ENCODE measurements at regions not wholly inside any gene's neighbourhood (a gene's known extent, or its start where the extent isn't known, plus 50 kb on each side); places are given as distances from the start of the nearest gene placed in this dataset.
A peak's percentile ranks its signal among the peaks of the same experiment; 100 is the strongest.

DNA sequence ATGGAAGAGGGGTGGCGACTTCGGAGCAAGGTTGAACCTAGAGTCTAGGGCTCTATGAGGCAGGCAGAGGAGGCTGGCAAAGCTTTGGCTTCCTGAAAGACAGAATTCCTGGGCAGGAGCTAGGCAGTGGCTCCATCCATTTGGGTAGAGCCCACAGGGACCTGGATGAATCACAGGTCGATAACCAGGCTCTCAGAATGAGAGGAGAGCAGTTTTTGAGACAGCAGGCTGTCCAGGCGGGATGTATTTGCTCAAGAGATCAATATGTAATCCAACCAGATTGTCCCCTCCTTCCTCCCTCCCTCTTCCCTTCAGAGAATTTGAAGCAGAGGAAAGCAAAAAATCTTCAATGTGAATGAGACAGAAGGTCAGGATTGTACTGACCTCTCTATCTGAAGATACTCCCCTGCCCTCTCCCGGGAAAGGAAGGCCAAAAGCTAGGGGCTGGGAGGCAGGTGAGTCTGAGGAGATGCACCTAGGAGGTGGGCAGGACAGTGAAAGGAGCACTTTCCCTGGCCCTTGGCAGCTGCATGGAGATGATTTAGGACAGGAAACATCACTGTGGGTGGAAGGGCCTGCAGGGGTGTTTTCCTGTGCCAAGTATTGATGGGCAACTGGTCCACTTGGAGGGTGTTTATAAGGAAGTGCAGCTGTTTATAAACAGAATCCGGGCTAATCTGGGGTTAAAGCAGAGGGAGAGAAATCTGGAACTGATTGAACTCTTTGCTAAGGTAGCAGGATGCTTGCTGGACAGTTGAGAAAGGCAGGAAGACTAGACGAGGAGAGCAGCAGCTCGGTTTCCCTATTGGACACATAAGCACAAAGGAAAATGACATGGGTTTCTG, 212.4 kb upstream of the LRFN2 start:
- no peak for ATAC-seq (replicated peaks in 1 of 2)
- Mint-ChIP-seq H3K9me3 (no peaks in the 10 kb centered on the region), H3K4me3 (no peak overlapping the region)

DNA sequence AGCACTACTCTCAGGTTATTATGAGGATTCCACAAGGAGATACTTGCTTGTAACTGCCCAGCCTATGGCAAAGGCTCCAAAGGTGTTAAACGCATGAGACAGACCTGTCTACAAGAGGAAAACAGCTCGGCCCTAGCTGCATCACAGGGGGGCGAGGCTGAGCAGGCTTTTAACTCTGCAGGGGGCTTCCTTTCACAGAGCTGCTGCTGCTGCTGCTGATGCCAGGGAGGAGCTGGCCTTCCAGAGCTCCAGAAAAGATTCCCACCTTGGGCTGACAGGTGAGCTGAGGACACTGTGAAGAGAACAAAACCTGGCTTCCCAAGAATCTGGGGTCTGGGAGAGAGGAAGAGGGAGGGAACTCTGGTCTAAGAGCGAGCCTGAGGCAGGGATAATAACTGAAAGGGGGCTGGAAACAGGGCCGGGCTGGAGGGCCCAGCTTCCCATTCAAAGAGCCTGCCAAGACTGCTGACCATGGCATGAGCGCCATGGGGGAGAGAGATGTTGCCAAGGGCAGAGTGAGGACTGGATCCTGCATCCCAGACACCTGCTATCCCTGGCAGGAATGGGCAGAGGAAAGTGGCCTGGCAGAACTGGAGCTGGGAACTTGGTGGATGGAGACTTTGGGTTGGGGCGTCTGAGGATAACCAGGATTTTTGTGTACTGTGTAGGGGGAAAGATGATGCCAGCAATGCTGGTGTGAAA, 211.1 kb upstream of the LRFN2 start:
- Mint-ChIP-seq H3K36me3 (ENCODE audit: insufficient read depth in 2 of 2) (no peaks in the 10 kb centered on the region), H3K4me1 (ENCODE audit: low read depth) (no peaks in the 10 kb centered on the region), H3K4me3 (no peak overlapping the region), H3K9me3 (no peaks in the 10 kb centered on the region), H3K27ac (no peak overlapping the region), H3K27me3 (ENCODE audit: low read depth) (no peaks in the 10 kb centered on the region)
- no peak for DNase-seq
- ATAC-seq (replicated peaks in 1 of 2), result no peak

More for the DNA sequence above, 212.4 kb upstream of the LRFN2 start:
- no peak overlapping the region for H3K27ac Mint-ChIP-seq
- DNase-seq, result no peak
- no peaks in the 10 kb centered on the region for H3K4me1 Mint-ChIP-seq (ENCODE audit: low read depth)
- H3K27me3 Mint-ChIP-seq (ENCODE audit: low read depth), result no peaks in the 10 kb centered on the region
- no peaks in the 10 kb centered on the region for H3K36me3 Mint-ChIP-seq (ENCODE audit: insufficient read depth in 2 of 2)

DNA sequence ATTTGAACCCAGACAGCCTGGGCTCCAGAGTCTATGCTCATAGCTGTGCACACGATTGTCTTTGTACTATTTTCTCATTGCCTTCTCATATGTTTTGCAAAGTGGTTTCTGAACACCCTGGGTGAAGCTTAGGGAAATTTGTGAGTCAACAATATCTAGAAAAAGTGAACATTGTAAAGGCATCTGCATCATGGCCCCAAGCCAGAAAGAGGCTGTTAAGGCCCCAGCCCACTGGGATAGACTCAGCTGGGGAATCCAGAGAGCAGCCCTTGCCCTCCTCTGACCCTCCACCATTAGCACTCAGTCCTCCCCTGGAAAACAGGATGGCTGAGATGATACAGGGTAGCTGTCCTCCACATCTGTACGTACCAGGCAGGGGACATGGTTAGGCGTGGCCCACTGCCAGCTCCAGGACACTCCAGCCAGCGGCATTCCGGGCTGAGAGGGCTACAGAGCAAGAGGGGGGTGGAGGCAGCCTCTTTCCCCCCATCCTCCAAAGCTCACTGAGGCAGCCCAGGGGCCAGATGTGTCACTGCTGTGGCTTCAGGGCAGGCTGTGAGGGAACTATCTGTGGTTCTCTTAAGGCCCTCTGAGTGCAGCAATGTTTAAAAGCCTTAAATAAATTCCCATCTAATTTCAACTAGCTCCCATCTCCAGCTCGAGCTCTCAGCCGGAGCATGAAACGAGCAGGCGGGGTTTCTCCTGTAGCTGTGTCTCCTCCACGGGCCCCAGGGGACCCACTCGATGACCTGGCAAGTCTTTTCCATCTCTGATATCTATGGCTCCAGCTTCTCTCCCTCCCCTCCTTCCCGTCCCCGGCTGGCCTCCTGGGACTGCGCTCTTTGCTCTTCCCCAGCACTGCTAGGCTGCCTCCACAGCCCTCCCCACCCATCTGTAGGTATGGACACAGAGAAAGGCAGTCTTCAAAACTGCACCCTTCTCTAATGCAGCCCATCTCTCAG, 209.4 kb upstream of the LRFN2 start:
- no peak for DNase-seq
- H3K27me3 Mint-ChIP-seq (ENCODE audit: low read depth), result no peaks in the 10 kb centered on the region
- no peaks in the 10 kb centered on the region for H3K36me3 Mint-ChIP-seq (ENCODE audit: insufficient read depth in 2 of 2)
- no peak for ATAC-seq (replicated peaks in 1 of 2)
- H3K4me3 Mint-ChIP-seq, result no peak overlapping the region
- peaks cover 8% of the 10 kb centered on the region for H3K4me1 Mint-ChIP-seq (ENCODE audit: low read depth)
- no peak overlapping the region for H3K27ac Mint-ChIP-seq
- no peaks in the 10 kb centered on the region for H3K9me3 Mint-ChIP-seq

DNA sequence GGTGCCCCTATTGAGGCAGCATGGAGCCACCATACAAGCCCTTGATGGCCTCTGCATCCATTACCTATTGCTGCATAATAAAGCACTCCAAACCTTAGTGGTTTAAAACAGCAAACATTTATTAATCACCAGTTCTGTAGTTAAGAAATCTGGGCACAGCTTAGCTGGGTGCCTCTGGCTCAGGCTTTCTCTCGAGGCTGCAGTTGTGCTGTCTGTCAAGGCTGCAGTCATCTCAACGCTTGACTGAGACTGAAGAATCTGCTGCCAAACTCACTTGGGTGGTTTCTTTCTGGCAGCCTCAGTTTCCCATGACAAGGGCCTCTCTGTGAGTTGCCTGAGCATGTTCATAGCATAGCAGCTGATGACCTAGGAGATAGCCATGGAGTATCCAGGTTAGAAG, 207.4 kb upstream of the LRFN2 start:
- DNase-seq, result no peak
- no peaks in the 10 kb centered on the region for H3K27me3 Mint-ChIP-seq (ENCODE audit: low read depth)
- no peak for ATAC-seq (replicated peaks in 1 of 2)
- H3K9me3 Mint-ChIP-seq, result no peaks in the 10 kb centered on the region
- no peaks in the 10 kb centered on the region for H3K36me3 Mint-ChIP-seq (ENCODE audit: insufficient read depth in 2 of 2)
- H3K27ac Mint-ChIP-seq, result no peak overlapping the region
- H3K4me3 Mint-ChIP-seq, result no peak overlapping the region
- H3K4me1 Mint-ChIP-seq (ENCODE audit: low read depth), result peaks cover 20% of the 10 kb centered on the region

DNA sequence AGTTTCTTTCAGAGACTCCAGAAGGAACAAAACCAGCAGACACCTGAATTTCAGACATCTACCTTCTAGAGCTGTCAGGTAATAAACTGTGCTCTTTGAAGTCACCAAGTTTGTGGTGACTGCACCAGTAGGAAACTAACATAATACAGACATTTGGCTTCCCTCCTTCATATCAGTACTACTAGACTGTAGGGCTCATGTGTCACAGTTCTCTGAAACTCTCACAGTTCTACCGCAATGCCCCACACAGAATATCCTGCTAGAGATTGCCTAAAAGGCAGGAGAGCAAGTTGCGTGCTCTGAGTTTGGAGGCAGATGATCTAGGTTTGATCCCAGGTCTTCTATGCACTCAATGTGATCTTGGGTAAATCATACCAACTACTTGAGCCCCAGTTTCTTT, 205.0 kb upstream of the LRFN2 start:
- peaks cover 34% of the 10 kb centered on the region for H3K4me1 Mint-ChIP-seq (ENCODE audit: low read depth)
- H3K9me3 Mint-ChIP-seq, result no peaks in the 10 kb centered on the region
- H3K27me3 Mint-ChIP-seq (ENCODE audit: low read depth), result no peaks in the 10 kb centered on the region
- no peak overlapping the region for H3K4me3 Mint-ChIP-seq
- H3K36me3 Mint-ChIP-seq (ENCODE audit: insufficient read depth in 2 of 2), result no peaks in the 10 kb centered on the region
- ATAC-seq (replicated peaks in 1 of 2) (peak; percentile 69 to 70), DNase-seq (no peak)
- H3K27ac Mint-ChIP-seq, result no peak overlapping the region

DNA sequence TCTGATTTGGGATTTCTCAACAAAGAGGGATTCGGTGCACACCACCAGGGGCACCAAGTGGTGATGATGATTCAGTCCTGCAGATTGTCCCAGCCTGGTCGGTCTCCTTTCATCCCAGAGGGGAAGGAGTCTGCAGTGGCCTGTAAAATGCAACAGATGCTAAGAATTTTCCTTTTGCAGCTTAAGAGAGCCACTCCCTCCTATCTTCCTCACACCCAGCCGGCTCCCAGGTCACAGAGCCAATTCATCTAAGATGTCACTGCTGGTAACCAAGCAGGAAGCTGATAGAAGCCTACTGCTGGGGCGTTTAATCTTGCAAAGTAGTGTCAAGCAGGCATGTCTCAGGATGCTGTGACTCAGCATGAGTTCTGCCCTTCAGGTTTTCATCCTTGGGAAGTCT, 203.8 kb upstream of the LRFN2 start:
- Mint-ChIP-seq H3K9me3 (no peaks in the 10 kb centered on the region), H3K4me3 (no peak overlapping the region), H3K27ac (no peak overlapping the region), H3K27me3 (ENCODE audit: low read depth) (no peaks in the 10 kb centered on the region), H3K36me3 (ENCODE audit: insufficient read depth in 2 of 2) (no peaks in the 10 kb centered on the region), H3K4me1 (ENCODE audit: low read depth) (peaks cover 34% of the 10 kb centered on the region)
- ATAC-seq (replicated peaks in 1 of 2) (peak in 1 of 2 donors; percentile 50), DNase-seq (peak in 1 of 2 donors; percentile 11)

DNA sequence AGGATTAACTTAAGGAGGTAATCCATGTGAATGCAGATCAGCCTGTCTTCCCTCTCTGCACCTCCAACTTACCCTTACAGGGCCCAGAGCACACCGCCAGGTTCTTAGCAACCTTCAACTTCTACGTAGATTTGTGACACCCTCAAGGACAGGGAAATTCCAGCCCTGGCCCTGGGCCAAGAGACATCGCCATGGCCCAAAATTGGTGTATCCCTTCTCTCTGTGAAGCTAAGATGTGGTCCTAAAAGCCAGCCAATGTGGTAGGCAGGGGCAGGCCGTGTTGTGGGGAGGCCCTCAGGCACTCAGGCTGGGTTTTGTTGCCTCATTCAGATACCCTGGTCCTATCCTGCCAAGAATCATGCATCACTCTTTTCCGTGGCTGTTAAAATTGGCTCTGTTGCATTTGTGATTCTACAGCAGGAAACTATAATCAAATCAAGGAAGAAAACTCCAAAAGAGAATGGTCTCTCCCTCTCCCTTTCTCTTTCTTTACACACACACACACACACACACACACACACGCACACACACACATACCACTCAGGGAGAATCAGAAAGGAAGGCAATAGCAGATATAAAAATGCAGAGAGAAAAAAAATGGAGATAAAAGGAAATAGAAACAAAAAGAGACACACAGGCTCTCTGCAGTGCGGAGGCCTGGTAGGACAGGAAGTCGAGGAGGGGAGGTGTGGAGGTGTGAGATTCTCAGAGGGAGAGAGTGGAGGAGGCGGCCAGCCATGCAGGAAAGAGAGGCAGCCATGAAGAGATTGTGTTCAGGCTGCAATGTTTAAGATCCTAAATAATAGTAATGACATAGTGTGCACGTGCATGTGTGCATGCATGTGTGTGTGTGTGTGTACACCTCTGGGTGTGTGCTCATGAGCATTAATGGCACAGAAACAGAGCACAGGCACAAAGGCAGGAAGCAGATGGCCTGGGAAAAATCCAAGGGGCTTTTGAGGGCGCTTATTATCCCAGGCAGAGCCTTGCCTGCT, 201.8 kb upstream of the LRFN2 start:
- no peaks in the 10 kb centered on the region for H3K36me3 Mint-ChIP-seq (ENCODE audit: insufficient read depth in 2 of 2)
- ATAC-seq (replicated peaks in 1 of 2) (peak; percentile 64 to 69), DNase-seq (peak; percentile 35 to 39)
- peak overlapping the region; percentile 94 for H3K27ac Mint-ChIP-seq
- H3K27me3 Mint-ChIP-seq (ENCODE audit: low read depth), result no peaks in the 10 kb centered on the region
- H3K4me3 Mint-ChIP-seq, result peak overlapping the region; percentile 39 to 65
- H3K9me3 Mint-ChIP-seq, result no peaks in the 10 kb centered on the region
- peaks cover 34% of the 10 kb centered on the region for H3K4me1 Mint-ChIP-seq (ENCODE audit: low read depth)

DNA sequence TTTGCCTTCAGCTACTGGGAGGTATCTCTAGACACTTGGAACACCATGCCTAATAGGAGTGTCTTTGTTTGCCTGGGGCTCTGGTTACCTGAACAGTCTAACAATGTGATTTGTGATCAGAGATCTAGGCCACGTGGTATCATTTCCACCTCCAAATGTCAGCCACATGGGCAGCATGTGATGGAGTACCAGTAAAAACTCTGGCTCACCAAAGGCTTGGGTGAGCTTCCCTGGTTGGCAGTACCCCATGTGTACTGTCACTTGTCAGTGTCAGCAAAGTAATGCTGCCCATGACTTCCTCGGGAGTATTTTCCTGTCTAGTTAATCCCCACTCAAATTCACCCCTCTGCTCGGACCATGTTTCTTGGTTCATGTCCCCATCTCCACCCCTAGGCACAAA, 195.2 kb upstream of the LRFN2 start:
- H3K27me3 Mint-ChIP-seq (ENCODE audit: low read depth), result no peaks in the 10 kb centered on the region
- no peak for ATAC-seq (replicated peaks in 1 of 2)
- no peaks in the 10 kb centered on the region for H3K36me3 Mint-ChIP-seq (ENCODE audit: insufficient read depth in 2 of 2)
- no peak for DNase-seq
- no peaks in the 10 kb centered on the region for H3K9me3 Mint-ChIP-seq
- no peak overlapping the region for H3K4me3 Mint-ChIP-seq
- H3K4me1 Mint-ChIP-seq (ENCODE audit: low read depth), result no peaks in the 10 kb centered on the region
- H3K27ac Mint-ChIP-seq, result no peak overlapping the region

DNA sequence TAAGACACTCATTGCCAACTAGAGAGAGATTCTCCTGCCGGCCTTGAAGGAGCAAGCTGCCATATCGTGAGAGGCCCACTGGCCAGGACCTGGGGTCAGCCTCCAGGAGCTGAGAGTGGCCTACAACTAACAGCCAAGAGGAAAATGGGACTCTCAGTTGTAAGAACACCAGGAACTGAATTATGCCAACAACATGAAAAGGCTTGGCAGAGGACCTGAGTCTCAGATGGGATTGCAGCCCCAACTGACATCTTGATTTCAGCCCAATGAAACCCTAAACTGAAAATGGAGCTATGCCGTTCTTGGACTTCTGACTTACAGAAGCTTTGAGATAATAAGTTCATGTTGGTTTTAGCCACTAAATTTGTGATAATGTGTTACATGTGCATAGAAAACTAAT, 193.5 kb upstream of the LRFN2 start:
- no peaks in the 10 kb centered on the region for H3K4me1 Mint-ChIP-seq (ENCODE audit: low read depth)
- no peaks in the 10 kb centered on the region for H3K36me3 Mint-ChIP-seq (ENCODE audit: insufficient read depth in 2 of 2)
- no peak overlapping the region for H3K27ac Mint-ChIP-seq
- H3K4me3 Mint-ChIP-seq, result no peak overlapping the region
- H3K27me3 Mint-ChIP-seq (ENCODE audit: low read depth), result no peaks in the 10 kb centered on the region
- H3K9me3 Mint-ChIP-seq, result no peaks in the 10 kb centered on the region
- ATAC-seq (replicated peaks in 1 of 2), result no peak
- no peak for DNase-seq

DNA sequence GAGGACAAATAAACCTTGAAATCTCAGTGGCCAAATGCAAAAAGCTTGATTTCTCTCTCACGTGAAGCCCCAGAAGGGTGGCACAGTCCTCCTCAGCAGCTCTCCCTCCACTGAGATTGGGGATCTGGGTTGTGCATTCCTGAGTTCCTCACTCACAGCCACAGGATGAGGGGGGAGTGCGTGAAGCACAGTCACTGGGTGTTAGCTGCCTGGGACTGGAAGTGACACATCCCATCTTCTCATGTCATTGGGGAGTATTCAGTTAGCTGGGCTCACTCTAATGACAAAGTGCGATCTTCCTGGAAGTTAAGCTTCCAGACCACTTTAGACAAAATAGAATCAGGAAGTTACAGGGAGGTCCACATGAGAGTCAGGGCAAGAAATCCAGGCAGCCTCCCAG, 192.2 kb upstream of the LRFN2 start:
- DNase-seq, result no peak
- H3K27ac Mint-ChIP-seq, result no peak overlapping the region
- ATAC-seq (replicated peaks in 1 of 2), result no peak
- H3K9me3 Mint-ChIP-seq, result no peaks in the 10 kb centered on the region
- H3K27me3 Mint-ChIP-seq (ENCODE audit: low read depth), result no peaks in the 10 kb centered on the region
- no peaks in the 10 kb centered on the region for H3K4me1 Mint-ChIP-seq (ENCODE audit: low read depth)
- H3K4me3 Mint-ChIP-seq, result no peak overlapping the region
- no peaks in the 10 kb centered on the region for H3K36me3 Mint-ChIP-seq (ENCODE audit: insufficient read depth in 2 of 2)

DNA sequence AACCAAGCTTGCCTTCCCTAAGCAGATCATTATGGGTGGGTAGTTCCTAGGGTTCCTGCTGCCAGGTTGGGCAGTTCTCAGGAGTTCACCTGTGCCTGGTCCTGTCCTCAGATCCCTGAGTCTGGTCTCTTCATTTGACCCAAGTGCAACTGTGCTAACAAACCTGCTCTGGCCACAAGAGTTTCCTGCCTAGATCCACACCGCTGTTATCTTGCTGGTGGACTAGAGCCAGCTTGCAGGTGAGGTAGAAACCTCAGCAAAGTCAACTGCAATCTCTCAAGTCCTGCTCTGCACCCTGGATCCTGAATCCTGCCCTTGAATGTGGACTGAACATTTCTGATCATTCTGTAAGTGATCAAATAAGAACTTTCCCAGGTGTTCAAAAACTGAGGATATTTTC, 191.8 kb upstream of the LRFN2 start:
- Mint-ChIP-seq H3K4me3 (no peak overlapping the region), H3K9me3 (no peaks in the 10 kb centered on the region), H3K27ac (no peak overlapping the region), H3K27me3 (ENCODE audit: low read depth) (no peaks in the 10 kb centered on the region), H3K36me3 (ENCODE audit: insufficient read depth in 2 of 2) (no peaks in the 10 kb centered on the region), H3K4me1 (ENCODE audit: low read depth) (no peaks in the 10 kb centered on the region)
- DNase-seq, result no peak
- ATAC-seq (replicated peaks in 1 of 2), result no peak

DNA sequence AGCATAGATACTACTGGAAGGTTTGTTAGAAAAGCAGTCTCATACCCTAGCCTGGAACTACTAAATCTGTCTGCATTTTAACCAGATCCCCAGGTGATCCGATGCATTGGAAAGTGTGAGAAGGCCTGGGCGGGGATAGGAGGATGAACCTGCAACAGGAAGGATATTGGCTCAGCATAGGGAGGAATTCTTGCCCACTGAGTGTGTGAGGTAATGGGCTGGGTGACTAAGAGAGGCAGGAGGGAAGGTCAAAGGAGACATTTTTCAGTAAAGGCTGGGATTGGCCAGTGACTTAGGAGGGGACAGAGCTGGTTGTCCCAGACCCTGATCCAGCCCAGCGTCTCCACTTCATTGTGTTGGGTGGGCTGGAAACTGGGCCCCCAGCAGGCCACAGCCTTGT, 191.0 kb upstream of the LRFN2 start:
- Mint-ChIP-seq H3K36me3 (ENCODE audit: insufficient read depth in 2 of 2) (no peaks in the 10 kb centered on the region), H3K9me3 (no peaks in the 10 kb centered on the region), H3K4me1 (ENCODE audit: low read depth) (no peaks in the 10 kb centered on the region), H3K27ac (no peak overlapping the region), H3K4me3 (no peak overlapping the region), H3K27me3 (ENCODE audit: low read depth) (no peaks in the 10 kb centered on the region)
- DNase-seq, result no peak
- no peak for ATAC-seq (replicated peaks in 1 of 2)
